ENCODE measurements at regions not wholly inside any gene's neighbourhood (a gene's known extent, or its start where the extent isn't known, plus 50 kb on each side); places are given as distances from the start of the nearest gene placed in this dataset.

- Histone ChIP-seq H4K12ac (ENCODE audit: low read depth, low read length) (no peak overlapping the region), H3K14ac (ENCODE audit: low read length) (no peak overlapping the region), H2BK5ac (ENCODE audit: low read depth, low read length, poor library complexity) (no peak overlapping the region), H4K91ac (ENCODE audit: low read depth, low read length) (no peak overlapping the region), H4K8ac (ENCODE audit: low read depth, low read length) (no peak overlapping the region), H3K4me3 (ENCODE audit: low read depth, low read length) (no peak overlapping the region), H2AFZ (ENCODE audit: insufficient read depth, low read length, poor library complexity) (no peak overlapping the region), H3K23ac (ENCODE audit: low read length) (no peak overlapping the region), H3K79me1 (ENCODE audit: low read length) (no peaks in the 10 kb centered on the region), H3K27me3 (ENCODE audit: insufficient read depth, low read length) (peaks cover 3% of the 10 kb centered on the region), H3K9ac (ENCODE audit: low read length) (no peak overlapping the region), H3K4me1 (ENCODE audit: control insufficient read depth in 1 of 2, insufficient read depth in 2 of 2, low read length in 2 of 2) (no peaks in the 10 kb centered on the region), H3K4me2 (ENCODE audit: low read length) (no peak overlapping the region), H2BK12ac (ENCODE audit: low read length) (no peak overlapping the region), H2AK5ac (ENCODE audit: low read length) (no peak overlapping the region), H3K9me3 (ENCODE audit: insufficient read depth, low read depth, low read length) (no peaks in the 10 kb centered on the region), H3K18ac (ENCODE audit: low read length) (no peak overlapping the region), H3K36me3 (ENCODE audit: control insufficient read depth in 1 of 2, insufficient read depth in 2 of 2, low read length in 2 of 2) (no peaks in the 10 kb centered on the region), H2BK120ac (ENCODE audit: insufficient read depth, low read length, poor library complexity) (no peak overlapping the region), H3K27ac (ENCODE audit: low read depth, low read length) (no peak overlapping the region), H3K79me2 (ENCODE audit: control insufficient read depth, insufficient read depth, low read length, poor library complexity) (no peaks in the 10 kb centered on the region), H3K4ac (ENCODE audit: low read depth, low read length) (no peak overlapping the region)
- no CpG with 5 or more reads among the region's 3 CpGs for WGBS (ENCODE audit: extremely low coverage, insufficient coverage, insufficient read length)
- no peak for DNase-seq
These were observed 221.1 kb upstream of the PLXNA2 start for GRCh38 chr1:208465266-208465665.

DNA sequence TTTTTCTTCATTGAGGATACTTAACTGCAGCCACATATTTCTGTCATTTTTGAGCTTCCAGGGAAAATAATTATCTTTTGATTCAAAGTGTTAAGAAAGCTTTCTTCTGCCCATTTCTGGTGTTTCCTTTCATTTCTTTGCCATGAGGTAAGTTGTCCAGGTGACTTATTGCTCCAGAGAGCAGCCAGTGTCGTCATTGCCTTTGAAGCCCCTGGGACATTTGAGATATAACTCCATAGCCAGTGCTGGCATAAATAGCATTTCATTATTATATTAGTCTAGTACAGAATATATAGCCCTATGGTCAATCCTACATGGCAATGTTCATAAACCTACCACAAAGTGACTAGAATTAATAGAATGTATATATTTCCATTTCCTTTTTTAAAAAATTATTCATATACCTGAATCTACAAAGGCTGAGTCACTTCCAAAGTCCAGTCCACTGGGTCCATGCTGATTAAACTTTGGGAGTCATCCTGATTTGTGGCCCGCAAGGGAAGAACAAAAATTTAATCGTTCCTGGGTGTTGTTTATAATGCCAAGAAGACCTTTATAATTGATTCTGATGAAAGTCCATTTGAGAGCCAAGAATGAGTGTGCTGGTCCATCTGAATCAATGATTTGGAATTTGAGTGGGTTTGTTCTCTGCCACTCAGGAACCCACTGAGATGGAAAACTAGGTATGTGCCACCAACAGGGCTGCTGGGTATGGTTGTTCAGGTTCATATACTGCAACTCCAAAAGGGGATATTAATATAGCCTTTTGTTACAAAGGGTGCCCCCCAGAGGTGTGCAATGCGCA, 221.8 kb upstream of the PLXNA2 start:
- Histone ChIP-seq H3K18ac (ENCODE audit: low read length) (no peak overlapping the region), H3K4ac (ENCODE audit: low read depth, low read length) (no peak overlapping the region), H3K9ac (ENCODE audit: low read length) (no peak overlapping the region), H3K27me3 (ENCODE audit: insufficient read depth, low read length) (peaks cover 3% of the 10 kb centered on the region), H3K79me2 (ENCODE audit: control insufficient read depth, insufficient read depth, low read length, poor library complexity) (no peaks in the 10 kb centered on the region), H2AK5ac (ENCODE audit: low read length) (no peak overlapping the region), H3K4me1 (ENCODE audit: control insufficient read depth in 1 of 2, insufficient read depth in 2 of 2, low read length in 2 of 2) (no peaks in the 10 kb centered on the region), H3K23ac (ENCODE audit: low read length) (no peak overlapping the region), H2BK5ac (ENCODE audit: low read depth, low read length, poor library complexity) (no peak overlapping the region), H3K27ac (ENCODE audit: low read depth, low read length) (no peak overlapping the region), H3K14ac (ENCODE audit: low read length) (no peak overlapping the region), H2BK12ac (ENCODE audit: low read length) (no peak overlapping the region), H3K4me2 (ENCODE audit: low read length) (no peak overlapping the region), H3K9me3 (ENCODE audit: insufficient read depth, low read depth, low read length) (no peaks in the 10 kb centered on the region), H4K12ac (ENCODE audit: low read depth, low read length) (no peak overlapping the region), H2AFZ (ENCODE audit: insufficient read depth, low read length, poor library complexity) (no peak overlapping the region), H4K91ac (ENCODE audit: low read depth, low read length) (no peak overlapping the region), H3K79me1 (ENCODE audit: low read length) (no peaks in the 10 kb centered on the region), H3K4me3 (ENCODE audit: low read depth, low read length) (no peak overlapping the region), H3K36me3 (ENCODE audit: control insufficient read depth in 1 of 2, insufficient read depth in 2 of 2, low read length in 2 of 2) (no peaks in the 10 kb centered on the region), H2BK120ac (ENCODE audit: insufficient read depth, low read length, poor library complexity) (no peak overlapping the region), H4K8ac (ENCODE audit: low read depth, low read length) (no peak overlapping the region)
- DNase-seq = peak in 1 of 2 donors; percentile 16
- no CpG with 5 or more reads among the region's 4 CpGs for WGBS (ENCODE audit: extremely low coverage, insufficient coverage, insufficient read length)

- no peak overlapping the region for H4K8ac ChIP-seq (ENCODE audit: low read depth, low read length)
- no peak overlapping the region for H3K23ac ChIP-seq (ENCODE audit: low read length)
- no peak overlapping the region for H3K27ac ChIP-seq (ENCODE audit: low read depth, low read length)
- no peak overlapping the region for H2BK120ac ChIP-seq (ENCODE audit: insufficient read depth, low read length, poor library complexity)
- H3K4me2 ChIP-seq (ENCODE audit: low read length) = no peak overlapping the region
- no peak overlapping the region for H3K18ac ChIP-seq (ENCODE audit: low read length)
- H4K91ac ChIP-seq (ENCODE audit: low read depth, low read length) = no peak overlapping the region
- no peak overlapping the region for H2AK5ac ChIP-seq (ENCODE audit: low read length)
- no peak overlapping the region for H3K4me3 ChIP-seq (ENCODE audit: low read depth, low read length)
- peaks cover 3% of the 10 kb centered on the region for H3K27me3 ChIP-seq (ENCODE audit: insufficient read depth, low read length)
- no peaks in the 10 kb centered on the region for H3K4me1 ChIP-seq (ENCODE audit: control insufficient read depth in 1 of 2, insufficient read depth in 2 of 2, low read length in 2 of 2)
- no peak for DNase-seq
- no peak overlapping the region for H3K9ac ChIP-seq (ENCODE audit: low read length)
- no CpG with 5 or more reads among the region's 7 CpGs for WGBS (ENCODE audit: extremely low coverage, insufficient coverage, insufficient read length)
- H3K36me3 ChIP-seq (ENCODE audit: control insufficient read depth in 1 of 2, insufficient read depth in 2 of 2, low read length in 2 of 2) = no peaks in the 10 kb centered on the region
- no peak overlapping the region for H2BK12ac ChIP-seq (ENCODE audit: low read length)
- no peak overlapping the region for H3K14ac ChIP-seq (ENCODE audit: low read length)
- no peak overlapping the region for H3K4ac ChIP-seq (ENCODE audit: low read depth, low read length)
- no peaks in the 10 kb centered on the region for H3K79me2 ChIP-seq (ENCODE audit: control insufficient read depth, insufficient read depth, low read length, poor library complexity)
- no peaks in the 10 kb centered on the region for H3K79me1 ChIP-seq (ENCODE audit: low read length)
- H2BK5ac ChIP-seq (ENCODE audit: low read depth, low read length, poor library complexity) = no peak overlapping the region
- no peaks in the 10 kb centered on the region for H3K9me3 ChIP-seq (ENCODE audit: insufficient read depth, low read depth, low read length)
- H2AFZ ChIP-seq (ENCODE audit: insufficient read depth, low read length, poor library complexity) = no peak overlapping the region
- H4K12ac ChIP-seq (ENCODE audit: low read depth, low read length) = no peak overlapping the region
These were observed 223.1 kb upstream of the PLXNA2 start for GRCh38 chr1:208467151-208467780.

DNA sequence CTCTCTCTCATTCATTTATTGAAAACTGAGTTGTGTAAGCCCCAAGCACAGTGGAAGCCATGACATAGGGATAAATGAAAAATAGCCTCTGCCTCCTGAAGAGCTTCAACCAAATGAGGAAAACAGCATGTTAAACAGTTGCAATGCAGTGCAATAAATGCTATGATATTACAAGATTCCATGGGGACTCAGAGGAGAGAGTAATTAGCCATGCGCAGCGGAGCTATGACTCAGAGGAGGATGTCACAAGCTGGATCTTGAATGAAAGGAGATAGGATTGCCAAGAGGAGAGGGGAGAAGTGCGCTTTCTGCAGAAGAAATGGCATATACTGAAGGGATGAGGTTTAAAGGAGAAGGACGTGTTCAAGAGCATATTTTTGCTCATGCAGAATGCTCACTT, 231.3 kb upstream of the PLXNA2 start:
- H3K9ac ChIP-seq (ENCODE audit: low read length) = no peak overlapping the region
- DNase-seq = peak in 1 of 2 donors; percentile 43
- H4K12ac ChIP-seq (ENCODE audit: low read depth, low read length) = no peak overlapping the region
- H4K8ac ChIP-seq (ENCODE audit: low read depth, low read length) = no peak overlapping the region
- WGBS (ENCODE audit: extremely low coverage, insufficient coverage, insufficient read length) = no CpG with 5 or more reads among the region's 4 CpGs
- no peaks in the 10 kb centered on the region for H3K79me1 ChIP-seq (ENCODE audit: low read length)
- H3K79me2 ChIP-seq (ENCODE audit: control insufficient read depth, insufficient read depth, low read length, poor library complexity) = no peaks in the 10 kb centered on the region
- H3K4me2 ChIP-seq (ENCODE audit: low read length) = no peak overlapping the region
- no peak overlapping the region for H2AK5ac ChIP-seq (ENCODE audit: low read length)
- H2AFZ ChIP-seq (ENCODE audit: insufficient read depth, low read length, poor library complexity) = no peak overlapping the region
- H2BK12ac ChIP-seq (ENCODE audit: low read length) = no peak overlapping the region
- H2BK120ac ChIP-seq (ENCODE audit: insufficient read depth, low read length, poor library complexity) = no peak overlapping the region
- no peak overlapping the region for H2BK5ac ChIP-seq (ENCODE audit: low read depth, low read length, poor library complexity)
- no peak overlapping the region for H3K4ac ChIP-seq (ENCODE audit: low read depth, low read length)
- H3K4me3 ChIP-seq (ENCODE audit: low read depth, low read length) = no peak overlapping the region
- H3K14ac ChIP-seq (ENCODE audit: low read length) = no peak overlapping the region
- H4K91ac ChIP-seq (ENCODE audit: low read depth, low read length) = no peak overlapping the region
- H3K36me3 ChIP-seq (ENCODE audit: control insufficient read depth in 1 of 2, insufficient read depth in 2 of 2, low read length in 2 of 2) = no peaks in the 10 kb centered on the region
- no peaks in the 10 kb centered on the region for H3K27me3 ChIP-seq (ENCODE audit: insufficient read depth, low read length)
- H3K23ac ChIP-seq (ENCODE audit: low read length) = no peak overlapping the region
- H3K27ac ChIP-seq (ENCODE audit: low read depth, low read length) = no peak overlapping the region
- H3K9me3 ChIP-seq (ENCODE audit: insufficient read depth, low read depth, low read length) = no peaks in the 10 kb centered on the region
- peaks cover 6 to 7% of the 10 kb centered on the region in 2 experiments for H3K4me1 ChIP-seq (ENCODE audit: control insufficient read depth in 1 of 2, insufficient read depth in 2 of 2, low read length in 2 of 2)
- no peak overlapping the region for H3K18ac ChIP-seq (ENCODE audit: low read length)
